CD14-positive monocyte (primary cell): ENCODE measurements at regions not wholly inside any gene's neighbourhood (a gene's known extent, or its start where the extent isn't known, plus 50 kb on each side); places are given as distances from the start of the nearest gene placed in this dataset.

Experiments
- DNase-seq, 3 donors: peaks; one replicate each; pipeline ENCODE4 v3.0.0-alpha.2; 2011 to 2022
- H2AFZ ChIP-seq: 2 replicates; pipeline ENCODE4 v1.6.0; 2012; ENCODE audit warnings: mild to moderate bottlenecking, low read depth, low read length, inconsistent platforms; ENCODE audit not compliant: insufficient read depth, poor library complexity, severe bottlenecking
- H3K27ac ChIP-seq, 2 donors: 1 replicate in 1 of 2; 2 replicates in 1 of 2; pipeline ENCODE4 v1.5.1; 2012 to 2013; ENCODE audit warnings: low read length in 2 of 2, control low read depth in 1 of 2, inconsistent platforms in 1 of 2, low read depth in 1 of 2, mild to moderate bottlenecking in 1 of 2
- H3K27me3 ChIP-seq, 2 donors: one replicate each; pipeline versions ENCODE4 v1.6.0 to v1.6.1; 2011 to 2013; ENCODE audit warnings: low read length in 2 of 2; ENCODE audit not compliant: control insufficient read depth in 2 of 2, insufficient read depth in 2 of 2
- H3K36me3 ChIP-seq, 2 donors: replicated peaks in 1 of 2; 1 replicate in 1 of 2; 2 replicates in 1 of 2; pipeline versions ENCODE4 v1.5.1 to v1.6.1; 2012 to 2013; ENCODE audit warnings: low read length in 2 of 2, control low read depth in 1 of 2, inconsistent platforms in 1 of 2, mild to moderate bottlenecking in 1 of 2; ENCODE audit not compliant: insufficient read depth in 2 of 2, control insufficient read depth in 1 of 2
- H3K4me1 ChIP-seq, 2 donors: 1 replicate in 1 of 2; 2 replicates in 1 of 2; pipeline versions ENCODE4 v1.5.1 to v1.6.1; 2012 to 2013; ENCODE audit warnings: low read length in 2 of 2, control low read depth in 1 of 2, inconsistent platforms in 1 of 2, mild to moderate bottlenecking in 1 of 2, moderate library complexity in 1 of 2; ENCODE audit not compliant: insufficient read depth in 2 of 2, control insufficient read depth in 1 of 2
- H3K4me2 ChIP-seq: replicated peaks from 2 replicates; pipeline ENCODE3; 2012; ENCODE audit warnings: low read length, moderate library complexity, mild to moderate bottlenecking; ENCODE audit not compliant: poor library complexity, severe bottlenecking; ENCODE audit errors: extremely low read depth
- H3K4me3 ChIP-seq, 3 experiments: fragments of 200-600 bp in 1 of 3; sonication (generic) in 1 of 3; replicated peaks in 1 of 3; 1 replicate in 2 of 3; 2 replicates in 1 of 3; pipeline ENCODE4 v1.5.1; 2011 to 2013; ENCODE audit warnings: low read length in 3 of 3, mild to moderate bottlenecking in 3 of 3, control low read depth in 2 of 3, low read depth in 2 of 3, inconsistent platforms in 1 of 3, moderate library complexity in 1 of 3
- H3K79me2 ChIP-seq: 2 replicates; pipeline ENCODE4 v1.6.0; 2012; ENCODE audit warnings: mild to moderate bottlenecking, control low read depth, inconsistent platforms, low read length, moderate library complexity; ENCODE audit not compliant: insufficient read depth
- H3K9ac ChIP-seq: 2 replicates; pipeline ENCODE4 v1.6.0; 2017; ENCODE audit warnings: low read length, mild to moderate bottlenecking; ENCODE audit not compliant: insufficient read depth, poor library complexity, severe bottlenecking
- H3K9me3 ChIP-seq, 2 donors: replicated peaks in 1 of 2; 1 replicate in 1 of 2; 2 replicates in 1 of 2; pipeline versions ENCODE4 v1.5.1 to v1.6.1; 2012 to 2013; ENCODE audit warnings: low read length in 2 of 2, control low read depth in 1 of 2; ENCODE audit not compliant: control insufficient read depth in 1 of 2, insufficient read depth in 1 of 2
- H4K20me1 ChIP-seq: 2 replicates; pipeline ENCODE4 v1.6.0; 2012; ENCODE audit warnings: mild to moderate bottlenecking, low read length, control low read depth, moderate library complexity; ENCODE audit not compliant: insufficient read depth
- H3K27ac Mint-ChIP-seq, 7 donors: one replicate each; pipeline ENCODE4 v1.8.0; 2020; ENCODE audit warnings: mild to moderate bottlenecking in 7 of 7, mixed read lengths in 7 of 7, moderate library complexity in 6 of 7, inconsistent platforms in 2 of 7
- H3K27me3 Mint-ChIP-seq, 3 donors: one replicate each; pipeline ENCODE4 v1.8.0; 2021 to 2022; ENCODE audit warnings: low read depth in 3 of 3, mild to moderate bottlenecking in 3 of 3, mixed read lengths in 3 of 3, moderate library complexity in 3 of 3, inconsistent platforms in 1 of 3
- H3K36me3 Mint-ChIP-seq, 2 donors: one replicate each; pipeline ENCODE4 v1.8.0; 2020; ENCODE audit warnings: mixed read lengths in 2 of 2, inconsistent platforms in 1 of 2, mild to moderate bottlenecking in 1 of 2
- H3K4me1 Mint-ChIP-seq: one replicate; pipeline ENCODE4 v1.8.0; 2020; ENCODE audit warnings: mild to moderate bottlenecking, mixed read lengths
- H3K4me3 Mint-ChIP-seq, 2 donors: one replicate each; pipeline ENCODE4 v1.8.0; 2020; ENCODE audit warnings: mild to moderate bottlenecking in 2 of 2, mixed read lengths in 2 of 2, moderate library complexity in 1 of 2
- H3K9me3 Mint-ChIP-seq, 7 donors: one replicate each; pipeline ENCODE4 v1.8.0; 2020 to 2022; ENCODE audit warnings: mixed read lengths in 7 of 7, mild to moderate bottlenecking in 6 of 7, moderate library complexity in 6 of 7, inconsistent platforms in 2 of 7
- WGBS: methylation state at CpG from one replicate; pipeline ENCODE4 v1.1.5; 2013; ENCODE audit warnings: missing lambda C conversion rate; ENCODE audit not compliant: insufficient coverage; 5-methylcytosine and 5-hydroxymethylcytosine counted together
- intact Hi-C, 2 donors: fragments of 100-400 bp; cut with micrococcal nuclease; formaldehyde crosslinking; loops; one replicate each; pipeline versions ENCODE4 v1.15.0 to v1.15.1; 2023
- TF ChIP-seq, protein P1 (sequence below): fragments of 200-600 bp; IDR thresholded peaks from one replicate; pipeline ENCODE4 v1.8.0; 2022; ENCODE audit warnings: antibody characterized with exemption, mild to moderate bottlenecking

- Histone ChIP-seq H3K4me3 (no peak overlapping the region), H4K20me1 (no peaks in the 10 kb centered on the region), H3K36me3 (no peaks in the 10 kb centered on the region), H3K4me1 (no peaks in the 10 kb centered on the region), H2AFZ (no peak overlapping the region), H3K9me3 (no peaks in the 10 kb centered on the region), H3K9ac (no peak overlapping the region), H3K27ac (no peak overlapping the region), H3K27me3 (no peaks in the 10 kb centered on the region), H3K79me2 (no peaks in the 10 kb centered on the region), H3K4me2 (no peak overlapping the region)
- Mint-ChIP-seq H3K4me1 (no peaks in the 10 kb centered on the region), H3K27ac (no peak overlapping the region), H3K9me3 (peaks cover 0 to 7% (median 2%) of the 10 kb centered on the region in 7 donors), H3K4me3 (no peak overlapping the region), H3K27me3 (peaks cover 0 to 5% (median 2%) of the 10 kb centered on the region in 3 donors), H3K36me3 (no peaks in the 10 kb centered on the region)
- DNase-seq, result no peak
- TF ChIP-seq, protein P1, sequence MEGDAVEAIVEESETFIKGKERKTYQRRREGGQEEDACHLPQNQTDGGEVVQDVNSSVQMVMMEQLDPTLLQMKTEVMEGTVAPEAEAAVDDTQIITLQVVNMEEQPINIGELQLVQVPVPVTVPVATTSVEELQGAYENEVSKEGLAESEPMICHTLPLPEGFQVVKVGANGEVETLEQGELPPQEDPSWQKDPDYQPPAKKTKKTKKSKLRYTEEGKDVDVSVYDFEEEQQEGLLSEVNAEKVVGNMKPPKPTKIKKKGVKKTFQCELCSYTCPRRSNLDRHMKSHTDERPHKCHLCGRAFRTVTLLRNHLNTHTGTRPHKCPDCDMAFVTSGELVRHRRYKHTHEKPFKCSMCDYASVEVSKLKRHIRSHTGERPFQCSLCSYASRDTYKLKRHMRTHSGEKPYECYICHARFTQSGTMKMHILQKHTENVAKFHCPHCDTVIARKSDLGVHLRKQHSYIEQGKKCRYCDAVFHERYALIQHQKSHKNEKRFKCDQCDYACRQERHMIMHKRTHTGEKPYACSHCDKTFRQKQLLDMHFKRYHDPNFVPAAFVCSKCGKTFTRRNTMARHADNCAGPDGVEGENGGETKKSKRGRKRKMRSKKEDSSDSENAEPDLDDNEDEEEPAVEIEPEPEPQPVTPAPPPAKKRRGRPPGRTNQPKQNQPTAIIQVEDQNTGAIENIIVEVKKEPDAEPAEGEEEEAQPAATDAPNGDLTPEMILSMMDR, result no peak
- intact Hi-C loops, result no loop called here
- WGBS, result no CpG with 5 or more reads among the region's 8 CpGs
These were observed 829.3 kb downstream of the NLGN4X start for GRCh38 chrX:5399403-5399802.

GRCh38 chrX:5397409-5397808 lies 831.3 kb downstream of the NLGN4X start:
- DNase-seq, result no peak
- no peak overlapping the region for H3K4me3 ChIP-seq
- H3K4me1 ChIP-seq, result no peaks in the 10 kb centered on the region
- intact Hi-C loops, result no loop called here
- H3K4me3 Mint-ChIP-seq, result no peak overlapping the region
- TF ChIP-seq, protein P1, result no peak
- no peaks in the 10 kb centered on the region for H3K27me3 ChIP-seq
- no peak overlapping the region for H3K9ac ChIP-seq
- H3K9me3 ChIP-seq, result no peaks in the 10 kb centered on the region
- no peaks in the 10 kb centered on the region for H3K36me3 Mint-ChIP-seq
- no peak overlapping the region for H3K27ac ChIP-seq
- H3K79me2 ChIP-seq, result no peaks in the 10 kb centered on the region
- peaks cover 0 to 7% (median 2%) of the 10 kb centered on the region in 7 donors for H3K9me3 Mint-ChIP-seq
- no peak overlapping the region for H3K4me2 ChIP-seq
- H3K27me3 Mint-ChIP-seq, result peaks cover 0 to 5% (median 2%) of the 10 kb centered on the region in 3 donors
- H3K27ac Mint-ChIP-seq, result no peak overlapping the region
- H4K20me1 ChIP-seq, result no peaks in the 10 kb centered on the region
- no CpG with 5 or more reads among the region's 7 CpGs for WGBS
- no peak overlapping the region for H2AFZ ChIP-seq
- no peaks in the 10 kb centered on the region for H3K36me3 ChIP-seq
- H3K4me1 Mint-ChIP-seq, result no peaks in the 10 kb centered on the region
